Hindlimb muscle (tissue), 1 donor: ENCODE measurements at regions not wholly inside any gene's neighbourhood (a gene's known extent, or its start where the extent isn't known, plus 50 kb on each side); places are given as distances from the start of the nearest gene placed in this dataset.

Experiments
- DNase-seq: peaks from one replicate; pipeline ENCODE4 v3.0.0-alpha.2; 2013

DNA sequence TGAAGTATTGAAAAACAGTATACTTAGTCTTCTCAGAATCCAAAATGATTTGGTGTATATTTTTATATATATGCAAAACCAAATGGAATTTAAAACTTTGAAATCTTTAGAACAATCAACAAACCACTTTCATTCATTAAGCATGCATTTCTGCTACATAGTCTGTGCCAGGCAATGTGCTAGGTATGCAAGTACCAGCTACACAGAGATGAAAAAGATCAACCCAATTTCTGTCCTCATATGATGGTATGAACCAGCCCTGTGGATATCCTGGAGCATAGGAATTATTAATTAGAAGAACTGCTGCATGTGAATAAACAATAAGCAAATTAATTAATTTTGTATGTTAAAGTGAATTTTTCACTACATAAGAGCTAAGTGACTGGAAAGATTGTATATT, 51.2 kb upstream of the RTN4 start:
- no peak for DNase-seq

- DNase-seq: no peak
Measured at GRCh38 chr2:55099878-55100820, 49.9 kb upstream of the RTN4 start.
